Endodermal cell (in vitro differentiated cells): ENCODE measurements at regions not wholly inside any gene's neighbourhood (a gene's known extent, or its start where the extent isn't known, plus 50 kb on each side); places are given as distances from the start of the nearest gene placed in this dataset.
"Not testable (repeated sequence)": the region's sequence is repeated elsewhere in the genome, so short reads cannot be mapped to it uniquely, and the experiment has no call there.

Experiments
- DNase-seq: peaks from one replicate; pipeline ENCODE4 v3.0.0-alpha.2; 2017
- H3K27ac ChIP-seq: 2 replicates; pipeline ENCODE4 v1.5.1; 2013; ENCODE audit warnings: mild to moderate bottlenecking, low read depth, low read length, moderate library complexity
- H3K27me3 ChIP-seq: 2 replicates; pipeline ENCODE4 v1.6.1; 2013; ENCODE audit warnings: mild to moderate bottlenecking, low read length, moderate library complexity; ENCODE audit not compliant: insufficient read depth, control insufficient read depth, poor library complexity, severe bottlenecking
- H3K36me3 ChIP-seq: 2 replicates; pipeline ENCODE4 v1.7.0; 2013; ENCODE audit warnings: mild to moderate bottlenecking, low read length, moderate library complexity; ENCODE audit not compliant: control insufficient read depth, insufficient read depth
- H3K4me1 ChIP-seq: one replicate; pipeline ENCODE4 v1.7.0; 2013; ENCODE audit warnings: low read length; ENCODE audit not compliant: control insufficient read depth, insufficient read depth
- H3K4me3 ChIP-seq: 2 replicates; pipeline ENCODE4 v1.5.1; 2013; ENCODE audit warnings: mild to moderate bottlenecking, low read length, moderate library complexity
- H3K9ac ChIP-seq: 2 replicates; pipeline ENCODE4 v1.6.1; 2013; ENCODE audit warnings: mild to moderate bottlenecking, low read length, moderate library complexity; ENCODE audit not compliant: poor library complexity, severe bottlenecking; ENCODE audit errors: extremely low read depth
- H3K9me3 ChIP-seq: 2 replicates; pipeline ENCODE4 v1.6.1; 2013; ENCODE audit warnings: mild to moderate bottlenecking, low read length, moderate library complexity; ENCODE audit not compliant: control insufficient read depth
- H3K27ac Mint-ChIP-seq: 2 replicates; pipeline ENCODE4 v1.8.0; 2020; ENCODE audit warnings: mixed read lengths
- H3K27me3 Mint-ChIP-seq: 2 replicates; pipeline ENCODE4 v1.8.0; 2021; ENCODE audit warnings: mild to moderate bottlenecking, mixed read lengths; ENCODE audit not compliant: insufficient read depth
- H3K36me3 Mint-ChIP-seq: 2 replicates; pipeline ENCODE4 v1.8.0; 2020; ENCODE audit warnings: low read depth, mixed read lengths
- H3K4me1 Mint-ChIP-seq: 2 replicates; pipeline ENCODE4 v1.8.0; 2020; ENCODE audit warnings: mixed read lengths
- H3K4me3 Mint-ChIP-seq: 2 replicates; pipeline ENCODE4 v1.8.0; 2020; ENCODE audit warnings: mild to moderate bottlenecking, moderate library complexity, mixed read lengths
- H3K9me3 Mint-ChIP-seq: 2 replicates; pipeline ENCODE4 v1.8.0; 2020; ENCODE audit warnings: mild to moderate bottlenecking, mixed read lengths
- CTCF ChIP-seq: fragments of 200-600 bp; sonication (generic); conservative IDR thresholded peaks from 2 replicates; pipeline ENCODE4 v1.5.0; 2021; ENCODE audit warnings: antibody characterized with exemption, mild to moderate bottlenecking
- WGBS, 2 experiments: methylation state at CpG; one replicate each; pipeline versions ENCODE4 v1.1.5 to v1.1.7; 2013; ENCODE audit warnings: missing lambda C conversion rate in 2 of 2, mixed read lengths in 1 of 2; ENCODE audit not compliant: insufficient coverage in 1 of 2, insufficient read length in 1 of 2; 5-methylcytosine and 5-hydroxymethylcytosine counted together

GRCh38 chr14:26282578-26282977 lies 315.3 kb downstream of the NOVA1 start:
- H3K9me3 ChIP-seq: no peaks in the 10 kb centered on the region
- no peak overlapping the region for H3K27ac ChIP-seq
- no peak overlapping the region for H3K9ac ChIP-seq
- no peak for TF ChIP-seq CTCF
- Mint-ChIP-seq H3K27ac (peak overlapping the region; percentile 84), H3K4me3 (no peak overlapping the region), H3K9me3 (no peaks in the 10 kb centered on the region), H3K4me1 (peaks cover 55% of the 10 kb centered on the region), H3K27me3 (no peaks in the 10 kb centered on the region), H3K36me3 (no peaks in the 10 kb centered on the region)
- no peaks in the 10 kb centered on the region for H3K36me3 ChIP-seq
- peaks cover 12% of the 10 kb centered on the region for H3K4me1 ChIP-seq
- H3K4me3 ChIP-seq: no peak overlapping the region
- 88 to 100% methylated on average over 2 of the region's 2 CpGs for WGBS, 2 experiments
- DNase-seq: peak; percentile 49
- H3K27me3 ChIP-seq: no peaks in the 10 kb centered on the region

DNA sequence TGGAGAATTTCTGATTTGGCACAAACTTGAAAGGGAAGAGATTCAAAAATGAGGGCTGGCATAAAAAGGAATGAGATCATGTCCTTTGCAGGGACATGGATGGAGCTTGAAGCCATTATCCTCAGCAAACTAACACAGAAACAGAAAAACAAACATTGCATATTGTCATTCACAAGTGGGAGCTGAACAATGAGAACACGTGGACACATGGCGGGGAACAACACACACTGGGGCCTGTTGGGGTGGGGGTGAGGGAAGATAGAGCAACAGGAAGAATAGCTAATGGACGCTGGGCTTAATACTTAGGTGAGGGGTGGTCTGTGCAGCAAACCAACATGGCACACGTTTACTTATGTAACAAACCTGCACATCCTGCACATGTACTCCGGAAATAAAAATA lies 315.8 kb downstream of the NOVA1 start:
- H3K4me3 Mint-ChIP-seq, H3K36me3 ChIP-seq, H3K9me3 Mint-ChIP-seq, H3K27ac ChIP-seq, H3K27me3 ChIP-seq, H3K4me3 ChIP-seq, H3K9me3 ChIP-seq, H3K27me3 Mint-ChIP-seq, H3K36me3 Mint-ChIP-seq, H3K9ac ChIP-seq: not testable (repeated sequence)
- Mint-ChIP-seq H3K4me1 (peaks cover 55% of the 10 kb centered on the region), H3K27ac (peak overlapping the region; percentile 80)
- peaks cover 12% of the 10 kb centered on the region for H3K4me1 ChIP-seq
- peak; percentile 51 for DNase-seq
- 86% methylated on average over 4 of the region's 5 CpGs; no CpG with 5 or more reads in 1 of the 2 experiments for WGBS, 2 experiments

- DNase-seq: peak; percentile 58
- peaks cover 49% of the 10 kb centered on the region for H3K4me1 Mint-ChIP-seq
- TF ChIP-seq CTCF: no peak
- Histone ChIP-seq H3K9ac (no peak overlapping the region), H3K27me3 (no peaks in the 10 kb centered on the region), H3K4me1 (peaks cover 12% of the 10 kb centered on the region), H3K4me3 (no peak overlapping the region), H3K27ac (no peak overlapping the region), H3K36me3 (no peaks in the 10 kb centered on the region), H3K9me3 (no peaks in the 10 kb centered on the region)
- WGBS, 2 experiments: 56 to 87% methylated on average over 1 to 4 of the region's 5 CpGs
- H3K4me3 Mint-ChIP-seq: no peak overlapping the region
- no peaks in the 10 kb centered on the region for H3K36me3 Mint-ChIP-seq
- peak overlapping the region; percentile 80 for H3K27ac Mint-ChIP-seq
- H3K27me3 Mint-ChIP-seq: no peaks in the 10 kb centered on the region
- H3K9me3 Mint-ChIP-seq: no peaks in the 10 kb centered on the region
Observed at GRCh38 chr14:26281280-26281998, 316.4 kb downstream of the NOVA1 start.
